Loucy (cell line): ENCODE measurements at regions not wholly inside any gene's neighbourhood (a gene's known extent, or its start where the extent isn't known, plus 50 kb on each side); places are given as distances from the start of the nearest gene placed in this dataset.

ENCODE experiments used
- H2AFZ ChIP-seq: fragments of 200-600 bp; sonication (generic); 2 replicates; pipeline ENCODE4 v1.6.0; 2016; ENCODE audit warnings: antibody characterized with exemption, mild to moderate bottlenecking, low read length, moderate library complexity
- H3F3A ChIP-seq: fragments of 200-600 bp; 2 replicates; pipeline ENCODE4 v1.6.0; 2016; ENCODE audit warnings: antibody characterized with exemption, low read depth, mild to moderate bottlenecking
- H3K27me3 ChIP-seq: fragments of 200-600 bp; sonication (generic); 2 replicates; pipeline ENCODE4 v1.6.1; 2014; ENCODE audit warnings: low read length, mild to moderate bottlenecking; ENCODE audit not compliant: insufficient read depth, poor library complexity, severe bottlenecking
- H3K36me3 ChIP-seq: fragments of 200-600 bp; sonication (generic); 2 replicates; pipeline ENCODE4 v1.6.1; 2016; ENCODE audit warnings: low read length; ENCODE audit not compliant: insufficient read depth
- H3K4me1 ChIP-seq: fragments of 200-600 bp; sonication (generic); 2 replicates; pipeline ENCODE4 v1.5.1; 2014; ENCODE audit warnings: low read length, mild to moderate bottlenecking; ENCODE audit not compliant: insufficient read depth, poor library complexity, severe bottlenecking
- H3K4me2 ChIP-seq: fragments of 200-600 bp; sonication (generic); 2 replicates; pipeline ENCODE4 v1.6.0; 2014; ENCODE audit warnings: antibody characterized with exemption, low read length, low read depth, mild to moderate bottlenecking; ENCODE audit not compliant: poor library complexity, severe bottlenecking
- H3K4me3 ChIP-seq: fragments of 200-600 bp; sonication (generic); 2 replicates; pipeline ENCODE4 v1.5.1; 2014; ENCODE audit warnings: low read length, mild to moderate bottlenecking, mixed read lengths; ENCODE audit not compliant: poor library complexity, severe bottlenecking
- H3K79me2 ChIP-seq: fragments of 200-600 bp; sonication (generic); 2 replicates; pipeline ENCODE4 v1.6.1; 2014; ENCODE audit warnings: low read length; ENCODE audit not compliant: insufficient read depth
- H3K9ac ChIP-seq: fragments of 200-600 bp; sonication (generic); 2 replicates; pipeline ENCODE4 v1.6.0; 2014; ENCODE audit warnings: mild to moderate bottlenecking, low read depth, low read length, moderate library complexity; ENCODE audit not compliant: poor library complexity, severe bottlenecking
- H3K9me2 ChIP-seq: fragments of 200-600 bp; sonication (generic); replicated peaks from 2 replicates; pipeline ENCODE4 v1.6.1; 2016; ENCODE audit warnings: low read depth, low read length, mixed read lengths
- H3K9me3 ChIP-seq: fragments of 200-600 bp; sonication (generic); 2 replicates; pipeline ENCODE4 v1.6.1; 2014; ENCODE audit warnings: mild to moderate bottlenecking, antibody characterized with exemption, low read length, low read depth; ENCODE audit not compliant: insufficient read depth
- H4K20me1 ChIP-seq: fragments of 200-600 bp; sonication (generic); 2 replicates; pipeline ENCODE4 v1.6.0; 2014; ENCODE audit warnings: antibody characterized with exemption, low read length, mild to moderate bottlenecking; ENCODE audit not compliant: insufficient read depth, poor library complexity, severe bottlenecking
- EZH2phosphoT487 ChIP-seq: fragments of 200-600 bp; IDR thresholded peaks from 2 replicates; pipeline ENCODE4 v1.6.1; 2018; ENCODE audit warnings: antibody characterized with exemption, mild to moderate bottlenecking, moderate library complexity, borderline replicate concordance
- TF ChIP-seq, protein P1 (sequence below): fragments of 200-600 bp; sonication (generic); conservative IDR thresholded peaks from 2 replicates; pipeline ENCODE4 v1.5.1; 2014; ENCODE audit warnings: mild to moderate bottlenecking, antibody characterized with exemption, low read length

DNA sequence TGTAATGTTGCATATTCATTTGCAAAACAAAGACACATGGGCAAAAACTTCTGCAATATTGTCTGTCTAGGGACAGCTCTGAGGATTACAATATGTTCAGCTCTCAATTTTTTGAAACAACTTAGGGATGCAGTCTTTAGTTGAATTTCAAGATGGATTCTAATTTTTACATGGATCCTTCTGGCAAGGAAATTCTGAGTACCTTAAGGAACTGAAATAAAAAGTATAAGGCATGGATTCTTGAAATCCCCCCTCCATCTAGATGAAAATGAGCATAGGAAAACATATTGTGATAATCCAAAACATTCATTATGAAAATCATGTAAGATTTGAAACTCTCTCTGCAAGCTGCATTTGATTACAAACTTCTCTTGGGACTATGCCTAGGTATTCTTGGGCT lies 568.6 kb downstream of the CETN3 start:
- H4K20me1 ChIP-seq, result no peaks in the 10 kb centered on the region
- no peaks in the 10 kb centered on the region for H3K79me2 ChIP-seq
- H3K9me2 ChIP-seq, result no peaks in the 10 kb centered on the region
- H3F3A ChIP-seq, result no peaks in the 10 kb centered on the region
- H3K36me3 ChIP-seq, result no peaks in the 10 kb centered on the region
- H3K4me3 ChIP-seq, result no peak overlapping the region
- no peaks in the 10 kb centered on the region for H3K9me3 ChIP-seq
- no peak for TF ChIP-seq EZH2phosphoT487
- TF ChIP-seq, protein P1, sequence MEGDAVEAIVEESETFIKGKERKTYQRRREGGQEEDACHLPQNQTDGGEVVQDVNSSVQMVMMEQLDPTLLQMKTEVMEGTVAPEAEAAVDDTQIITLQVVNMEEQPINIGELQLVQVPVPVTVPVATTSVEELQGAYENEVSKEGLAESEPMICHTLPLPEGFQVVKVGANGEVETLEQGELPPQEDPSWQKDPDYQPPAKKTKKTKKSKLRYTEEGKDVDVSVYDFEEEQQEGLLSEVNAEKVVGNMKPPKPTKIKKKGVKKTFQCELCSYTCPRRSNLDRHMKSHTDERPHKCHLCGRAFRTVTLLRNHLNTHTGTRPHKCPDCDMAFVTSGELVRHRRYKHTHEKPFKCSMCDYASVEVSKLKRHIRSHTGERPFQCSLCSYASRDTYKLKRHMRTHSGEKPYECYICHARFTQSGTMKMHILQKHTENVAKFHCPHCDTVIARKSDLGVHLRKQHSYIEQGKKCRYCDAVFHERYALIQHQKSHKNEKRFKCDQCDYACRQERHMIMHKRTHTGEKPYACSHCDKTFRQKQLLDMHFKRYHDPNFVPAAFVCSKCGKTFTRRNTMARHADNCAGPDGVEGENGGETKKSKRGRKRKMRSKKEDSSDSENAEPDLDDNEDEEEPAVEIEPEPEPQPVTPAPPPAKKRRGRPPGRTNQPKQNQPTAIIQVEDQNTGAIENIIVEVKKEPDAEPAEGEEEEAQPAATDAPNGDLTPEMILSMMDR, result no peak
- H3K9ac ChIP-seq, result no peak overlapping the region
- no peaks in the 10 kb centered on the region for H3K27me3 ChIP-seq
- H3K4me1 ChIP-seq, result no peaks in the 10 kb centered on the region
- no peak overlapping the region for H2AFZ ChIP-seq
- H3K4me2 ChIP-seq, result no peak overlapping the region

DNA sequence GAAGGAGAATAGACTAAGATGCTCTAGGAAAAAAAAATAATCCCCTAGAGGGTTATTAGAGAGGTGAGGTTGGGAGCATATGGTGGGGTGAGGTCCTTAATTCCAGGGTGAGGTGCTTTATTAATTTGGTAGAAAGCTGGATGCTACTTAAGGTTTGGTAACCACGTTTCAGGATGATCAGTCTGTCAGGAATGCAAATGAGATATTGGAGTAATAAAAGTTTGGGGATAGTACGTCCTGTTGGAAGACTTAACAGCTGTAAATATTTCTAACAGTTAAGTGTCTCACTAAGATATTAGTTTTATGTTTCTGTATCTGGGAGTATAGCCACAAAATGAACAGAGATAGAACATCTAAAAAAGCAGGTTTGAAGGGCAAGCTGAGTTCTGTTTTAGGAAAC lies 578.9 kb downstream of the CETN3 start:
- Histone ChIP-seq H4K20me1 (no peaks in the 10 kb centered on the region), H3K9me3 (no peaks in the 10 kb centered on the region), H3K36me3 (no peaks in the 10 kb centered on the region), H3K27me3 (no peaks in the 10 kb centered on the region), H3K79me2 (no peaks in the 10 kb centered on the region), H3K4me2 (no peak overlapping the region), H3K9me2 (no peaks in the 10 kb centered on the region), H3K9ac (no peak overlapping the region), H3K4me3 (no peak overlapping the region), H3F3A (no peaks in the 10 kb centered on the region), H3K4me1 (no peaks in the 10 kb centered on the region), H2AFZ (no peak overlapping the region)
- TF ChIP-seq EZH2phosphoT487, result no peak
- TF ChIP-seq, protein P1, result no peak

DNA sequence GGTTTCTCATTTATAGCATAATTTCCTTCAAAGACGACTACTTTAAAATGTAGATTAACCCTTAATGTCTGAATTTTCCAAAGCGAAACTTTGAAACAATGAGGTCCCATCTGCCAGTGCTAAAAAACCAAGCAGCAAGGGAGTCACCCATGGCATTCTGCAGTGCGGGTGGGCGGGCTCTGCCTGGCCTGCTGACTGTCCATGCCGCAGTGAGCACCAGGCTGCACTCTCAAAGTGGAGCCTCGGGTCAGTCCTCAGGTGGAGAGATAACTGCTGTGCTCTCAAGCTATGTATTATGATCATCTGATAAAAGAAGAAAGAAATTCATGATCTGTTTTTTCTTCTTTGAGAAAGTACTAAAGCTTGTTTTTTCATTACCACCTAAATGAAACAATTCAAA lies 581.6 kb downstream of the CETN3 start:
- H4K20me1 ChIP-seq, result no peaks in the 10 kb centered on the region
- H3K9me2 ChIP-seq, result no peaks in the 10 kb centered on the region
- no peaks in the 10 kb centered on the region for H3K4me1 ChIP-seq
- no peak overlapping the region for H3K9ac ChIP-seq
- H3K4me3 ChIP-seq, result no peak overlapping the region
- H2AFZ ChIP-seq, result no peak overlapping the region
- H3K27me3 ChIP-seq, result no peaks in the 10 kb centered on the region
- no peaks in the 10 kb centered on the region for H3K9me3 ChIP-seq
- TF ChIP-seq, protein P1, result no peak
- no peak for TF ChIP-seq EZH2phosphoT487
- H3K4me2 ChIP-seq, result no peak overlapping the region
- no peaks in the 10 kb centered on the region for H3K79me2 ChIP-seq
- H3K36me3 ChIP-seq, result no peaks in the 10 kb centered on the region
- no peaks in the 10 kb centered on the region for H3F3A ChIP-seq
